Mesodermal cell (in vitro differentiated cells): ENCODE measurements at regions not wholly inside any gene's neighbourhood (a gene's known extent, or its start where the extent isn't known, plus 50 kb on each side); places are given as distances from the start of the nearest gene placed in this dataset.

Experiments used
- H3K27ac ChIP-seq: 2 replicates; pipeline ENCODE4 v1.7.0; 2013; ENCODE audit warnings: mild to moderate bottlenecking, low read depth, low read length, moderate library complexity; ENCODE audit not compliant: severe bottlenecking
- H3K36me3 ChIP-seq: 2 replicates; pipeline ENCODE4 v1.7.1; 2013; ENCODE audit warnings: mild to moderate bottlenecking, low read length, moderate library complexity; ENCODE audit not compliant: control insufficient read depth, insufficient read depth
- H3K4me1 ChIP-seq: one replicate; pipeline ENCODE4 v1.7.1; 2013; ENCODE audit warnings: mild to moderate bottlenecking, low read length; ENCODE audit not compliant: insufficient read depth, control insufficient read depth, poor library complexity, severe bottlenecking
- H3K4me3 ChIP-seq: 2 replicates; pipeline ENCODE4 v1.7.0; 2013; ENCODE audit warnings: low read length, control low read depth, mild to moderate bottlenecking; ENCODE audit not compliant: insufficient read depth, poor library complexity, severe bottlenecking; ENCODE audit errors: extremely low read depth
- H3K9me3 ChIP-seq: 2 replicates; pipeline ENCODE4 v1.7.1; 2013; ENCODE audit warnings: mild to moderate bottlenecking, low read length, moderate library complexity; ENCODE audit not compliant: control insufficient read depth
- WGBS, 2 experiments: methylation state at CpG; one replicate each; pipeline ENCODE4 v1.1.5; 2013; ENCODE audit warnings: missing lambda C conversion rate in 2 of 2; ENCODE audit not compliant: insufficient coverage in 2 of 2; 5-methylcytosine and 5-hydroxymethylcytosine counted together

DNA sequence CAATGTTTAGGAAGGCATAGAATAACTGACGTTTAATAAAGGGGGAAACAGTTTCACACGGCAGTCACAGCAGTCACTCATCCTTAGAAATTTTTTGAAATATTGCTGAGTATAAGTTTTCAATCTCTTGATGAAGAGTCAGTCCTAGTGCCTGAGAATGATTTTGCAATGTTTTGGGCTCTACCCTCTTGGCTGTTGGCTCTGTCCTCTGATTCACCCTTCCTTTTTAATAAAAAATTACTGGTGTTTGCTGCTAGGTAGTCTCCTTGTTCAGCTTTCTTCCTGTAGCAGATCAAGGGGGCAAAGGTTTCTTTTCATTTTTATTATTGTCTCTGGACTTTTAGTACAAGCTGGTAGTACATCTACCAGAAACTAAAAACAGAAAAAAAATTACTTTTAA lies 194.3 kb upstream of the ANO3 start:
- no peaks in the 10 kb centered on the region for H3K36me3 ChIP-seq
- H3K9me3 ChIP-seq: no peaks in the 10 kb centered on the region
- no peaks in the 10 kb centered on the region for H3K4me1 ChIP-seq
- whole genome bisulfite sequencing, 2 experiments: no CpG with 5 or more reads among the region's 2 CpGs
- no peak overlapping the region for H3K27ac ChIP-seq
- H3K4me3 ChIP-seq: no peak overlapping the region

DNA sequence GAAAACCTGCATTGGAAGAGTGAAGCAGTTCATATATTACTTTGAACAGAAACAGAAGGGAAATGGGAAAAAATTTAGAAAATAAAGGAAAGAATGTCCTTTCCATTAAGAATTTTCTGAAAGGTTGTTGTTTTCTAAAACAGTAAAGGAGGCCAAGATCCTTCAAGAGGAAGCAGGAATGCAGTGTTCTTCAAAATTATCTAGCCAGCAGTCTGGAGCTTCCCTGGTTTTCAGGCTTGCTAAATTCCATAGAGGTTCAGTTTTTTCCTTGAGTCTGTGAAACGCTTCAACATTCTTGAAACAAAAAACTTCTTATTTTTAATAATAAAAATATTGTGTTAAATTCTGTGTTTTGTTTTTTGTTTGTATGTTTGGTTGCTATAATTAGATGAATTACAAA lies 189.0 kb upstream of the ANO3 start:
- no peak overlapping the region for H3K27ac ChIP-seq
- WGBS, 2 experiments: no CpG with 5 or more reads among the region's 1 CpG
- no peaks in the 10 kb centered on the region for H3K36me3 ChIP-seq
- no peak overlapping the region for H3K4me3 ChIP-seq
- peaks cover 17% of the 10 kb centered on the region for H3K4me1 ChIP-seq
- no peaks in the 10 kb centered on the region for H3K9me3 ChIP-seq

DNA sequence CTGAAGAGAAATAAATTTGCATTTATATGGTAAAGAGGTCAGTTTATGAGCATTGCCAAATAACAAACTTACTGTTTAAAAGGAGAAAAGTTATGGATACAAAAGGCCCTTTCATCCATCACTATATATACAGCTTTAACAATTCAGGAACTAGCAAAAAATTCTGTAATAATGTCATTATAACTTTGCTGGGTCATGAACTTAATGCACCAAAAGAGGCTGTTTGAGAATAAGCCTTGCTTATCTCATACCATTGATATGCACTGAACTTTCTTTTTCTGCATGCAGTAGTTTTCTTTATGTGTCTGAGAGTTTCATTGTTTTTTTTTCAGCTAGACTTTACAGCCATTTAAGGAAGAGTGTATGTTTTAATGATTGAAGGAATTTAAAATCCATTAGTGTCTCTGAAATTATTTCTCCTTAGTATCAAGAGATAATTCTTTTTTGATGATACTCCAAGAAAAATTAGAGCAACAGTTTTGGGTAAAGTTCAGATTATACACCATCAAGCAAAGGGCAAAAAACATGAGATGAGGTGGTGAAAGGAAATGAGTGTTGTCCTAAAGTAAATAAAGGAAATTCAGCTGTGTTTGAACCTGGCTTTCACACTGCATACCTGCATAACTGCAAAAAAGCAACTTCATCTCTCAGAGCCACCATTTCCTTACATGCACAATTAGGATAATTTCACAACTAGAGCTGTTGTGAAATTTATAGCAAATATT lies 188.2 kb upstream of the ANO3 start:
- Histone ChIP-seq H3K27ac (no peak overlapping the region), H3K9me3 (no peaks in the 10 kb centered on the region), H3K36me3 (no peaks in the 10 kb centered on the region), H3K4me3 (no peak overlapping the region), H3K4me1 (peaks cover 17% of the 10 kb centered on the region)

DNA sequence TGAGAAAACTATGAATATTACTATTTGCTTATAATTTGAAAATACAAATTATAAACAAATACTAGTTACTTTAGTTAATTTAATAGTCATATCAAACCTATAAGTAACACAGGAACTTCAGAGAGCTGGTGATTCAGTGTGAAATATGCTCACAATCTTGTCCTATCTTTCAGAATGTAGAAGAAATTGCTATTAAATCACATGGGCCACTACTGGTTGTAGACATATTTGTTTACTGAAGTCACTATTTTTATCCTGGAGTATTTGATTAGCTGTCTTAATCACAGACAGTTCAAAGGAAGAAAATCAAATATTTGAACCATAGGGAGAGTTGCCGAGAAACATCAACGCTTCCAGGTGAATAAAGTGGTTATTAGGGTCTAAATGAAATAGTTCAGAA lies 187.6 kb upstream of the ANO3 start:
- Histone ChIP-seq H3K36me3 (no peaks in the 10 kb centered on the region), H3K4me3 (no peak overlapping the region), H3K9me3 (no peaks in the 10 kb centered on the region), H3K4me1 (peaks cover 17% of the 10 kb centered on the region), H3K27ac (no peak overlapping the region)
- no CpG with 5 or more reads among the region's 2 CpGs for WGBS, 2 experiments

DNA sequence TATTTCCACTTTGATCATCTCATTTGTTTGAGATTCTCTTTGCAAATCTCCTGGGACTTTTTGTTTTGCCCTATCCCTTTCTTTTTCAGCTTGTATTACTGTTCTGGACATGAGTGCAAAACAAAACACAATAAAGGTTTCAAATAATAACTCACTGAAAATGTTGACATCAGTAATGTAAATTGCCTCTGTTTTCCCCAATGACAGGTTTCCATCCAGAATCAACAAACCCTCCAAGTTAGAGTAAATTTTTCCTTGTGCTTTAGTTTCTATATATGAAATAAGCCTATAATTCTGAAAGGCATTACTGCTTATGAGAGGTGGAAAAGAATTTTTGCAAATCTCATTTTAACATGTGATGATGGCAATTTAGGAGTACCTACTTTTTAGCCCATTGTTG lies 187.0 kb upstream of the ANO3 start:
- Histone ChIP-seq H3K36me3 (no peaks in the 10 kb centered on the region), H3K4me1 (peaks cover 17% of the 10 kb centered on the region), H3K4me3 (no peak overlapping the region), H3K9me3 (no peaks in the 10 kb centered on the region), H3K27ac (no peak overlapping the region)

DNA sequence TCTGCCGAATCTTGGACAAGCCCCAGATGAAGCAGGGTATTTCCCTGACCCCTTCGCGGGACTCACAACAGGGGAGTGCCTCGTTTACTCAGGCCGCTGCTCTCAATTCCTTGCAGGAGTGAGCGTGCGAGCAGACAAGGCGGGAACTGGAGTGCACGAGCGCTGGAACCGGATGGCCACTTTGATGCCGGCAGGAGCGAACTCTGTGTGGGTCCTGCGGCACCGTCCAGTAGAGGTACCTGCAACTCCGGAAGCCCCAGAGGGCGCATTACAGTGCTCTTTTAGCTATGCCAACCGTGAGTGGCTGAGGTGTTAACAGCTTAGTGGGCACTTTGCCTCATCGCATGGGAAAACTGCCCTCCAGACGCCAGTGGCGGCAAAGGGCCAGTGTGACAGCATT lies 182.3 kb upstream of the ANO3 start:
- Histone ChIP-seq H3K27ac (no peak overlapping the region), H3K9me3 (no peaks in the 10 kb centered on the region), H3K4me1 (peaks cover 1% of the 10 kb centered on the region), H3K36me3 (no peaks in the 10 kb centered on the region), H3K4me3 (no peak overlapping the region)
- whole genome bisulfite sequencing, 2 experiments: 92 to 95% methylated on average over 21 of the region's 21 CpGs

DNA sequence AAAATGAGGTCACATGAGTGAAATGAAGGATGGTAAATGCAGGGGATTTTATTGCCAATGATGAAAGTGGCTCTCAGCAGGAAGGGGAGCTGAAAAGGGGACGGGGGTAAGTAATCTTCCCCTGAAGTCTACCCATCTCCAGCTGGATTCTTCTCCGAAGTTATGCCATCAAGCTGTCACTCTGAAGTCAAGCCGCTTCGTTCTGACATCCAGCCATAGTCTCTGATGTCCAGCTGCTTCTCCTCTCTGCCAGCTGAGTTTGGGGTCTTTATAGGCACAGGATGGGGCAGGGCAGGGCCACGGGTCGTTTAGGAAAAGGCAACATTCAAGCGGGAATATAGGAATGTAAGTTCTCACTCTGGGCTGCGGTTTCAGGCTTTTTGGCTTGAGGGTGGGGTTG lies 181.9 kb upstream of the ANO3 start:
- 85 to 92% methylated on average over 6 to 8 of the region's 8 CpGs for WGBS, 2 experiments
- H3K27ac ChIP-seq: no peak overlapping the region
- H3K4me3 ChIP-seq: no peak overlapping the region
- no peaks in the 10 kb centered on the region for H3K9me3 ChIP-seq
- H3K36me3 ChIP-seq: no peaks in the 10 kb centered on the region
- H3K4me1 ChIP-seq: no peaks in the 10 kb centered on the region

DNA sequence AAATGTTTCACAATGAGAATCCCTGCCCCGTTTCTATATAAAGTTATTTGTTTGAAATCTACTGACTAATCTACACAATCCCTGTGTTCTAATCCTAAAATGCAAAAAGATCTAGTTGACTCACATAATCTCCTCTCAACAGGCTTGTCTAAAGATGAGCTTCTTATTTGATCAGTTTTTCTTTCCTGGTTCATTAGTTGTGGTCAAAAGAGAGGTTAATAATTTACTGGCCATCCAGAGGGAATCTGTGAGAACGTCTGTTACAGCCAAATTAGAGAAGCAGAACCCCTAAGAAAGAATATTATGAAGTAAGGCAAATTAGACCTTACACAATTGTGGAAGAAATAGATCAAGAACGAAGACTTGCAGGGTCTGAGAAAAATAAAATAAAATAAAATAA lies 173.7 kb upstream of the ANO3 start:
- Histone ChIP-seq H3K9me3 (no peaks in the 10 kb centered on the region), H3K4me1 (no peaks in the 10 kb centered on the region), H3K36me3 (no peaks in the 10 kb centered on the region), H3K4me3 (no peak overlapping the region), H3K27ac (no peak overlapping the region)
- no CpG with 5 or more reads among the region's 3 CpGs for WGBS, 2 experiments

DNA sequence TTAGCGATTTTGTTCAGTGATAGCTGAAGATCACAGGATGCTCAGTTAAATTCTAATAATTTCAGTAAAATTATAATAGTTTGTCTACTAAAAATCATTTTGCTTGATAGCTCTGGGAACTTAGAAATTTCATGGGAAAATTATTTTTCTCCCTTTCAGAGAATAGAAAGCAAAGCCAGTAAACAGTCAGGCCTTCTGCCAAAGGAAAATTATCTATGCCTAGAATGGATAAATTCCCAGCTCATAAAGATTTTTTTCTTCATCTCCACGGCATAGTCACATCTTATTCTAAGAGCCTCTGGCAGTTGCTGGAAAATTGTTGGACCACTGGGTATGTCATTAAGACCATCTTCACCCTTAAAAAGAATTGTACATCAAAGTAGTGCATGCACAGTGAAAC lies 169.6 kb upstream of the ANO3 start:
- H3K27ac ChIP-seq: no peak overlapping the region
- H3K4me3 ChIP-seq: no peak overlapping the region
- no peaks in the 10 kb centered on the region for H3K36me3 ChIP-seq
- H3K4me1 ChIP-seq: no peaks in the 10 kb centered on the region
- H3K9me3 ChIP-seq: no peaks in the 10 kb centered on the region
- 33% methylated on average over 1 of the region's 2 CpGs; no CpG with 5 or more reads in 1 of the 2 experiments for WGBS, 2 experiments

DNA sequence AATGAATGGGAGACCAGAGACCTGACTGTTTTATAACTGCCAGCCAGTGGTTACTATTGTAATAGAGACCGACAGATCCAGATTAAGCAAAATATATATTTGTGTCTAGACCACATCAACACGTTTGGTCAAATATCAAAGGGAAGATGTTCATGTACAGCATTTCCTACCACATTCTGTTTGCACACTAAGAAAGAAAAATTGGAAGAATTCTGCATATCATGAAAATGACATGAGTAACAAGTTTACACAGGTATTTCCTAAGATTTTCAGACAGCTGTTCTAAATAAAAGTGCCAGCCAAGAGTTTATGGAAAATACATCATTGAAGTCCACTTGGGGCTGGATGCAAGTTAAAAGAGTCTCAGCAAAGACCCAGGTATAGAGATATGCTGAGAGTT lies 145.5 kb upstream of the ANO3 start:
- H3K36me3 ChIP-seq: no peaks in the 10 kb centered on the region
- no peaks in the 10 kb centered on the region for H3K4me1 ChIP-seq
- WGBS, 2 experiments: no CpG with 5 or more reads among the region's 2 CpGs
- H3K4me3 ChIP-seq: no peak overlapping the region
- no peak overlapping the region for H3K27ac ChIP-seq
- H3K9me3 ChIP-seq: no peaks in the 10 kb centered on the region

DNA sequence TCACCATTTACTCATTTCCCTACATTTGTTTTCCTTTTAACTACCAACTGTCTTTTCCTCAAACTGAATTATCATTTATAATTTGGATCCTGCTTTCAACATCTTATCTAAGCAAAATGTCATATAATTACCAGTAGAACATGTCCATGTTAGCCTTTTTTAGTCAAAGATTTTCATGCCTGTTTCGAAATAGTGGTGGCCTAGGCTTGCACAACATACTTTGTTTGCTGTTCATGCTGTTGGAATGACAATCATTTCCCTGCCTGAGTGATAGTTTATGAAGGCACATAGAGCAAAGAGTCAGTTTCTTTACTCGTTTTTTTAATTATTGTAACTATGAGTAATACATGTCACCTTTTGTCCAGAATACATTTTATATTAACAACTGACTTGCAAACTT lies 144.3 kb upstream of the ANO3 start:
- 58 to 75% methylated on average over 1 of the region's 2 CpGs for WGBS, 2 experiments
- Histone ChIP-seq H3K4me3 (no peak overlapping the region), H3K9me3 (no peaks in the 10 kb centered on the region), H3K4me1 (no peaks in the 10 kb centered on the region), H3K36me3 (no peaks in the 10 kb centered on the region), H3K27ac (no peak overlapping the region)
